C4-2B (cell line): ENCODE measurements at regions not wholly inside any gene's neighbourhood (a gene's known extent, or its start where the extent isn't known, plus 50 kb on each side); places are given as distances from the start of the nearest gene placed in this dataset.

Source experiments
- ZFX ChIP-seq: fragments of 450-650 bp; IDR thresholded peaks from 2 replicates; pipeline ENCODE4 v1.6.1; 2017
- TF ChIP-seq, protein P1 (sequence below): fragments of 450-650 bp; conservative IDR thresholded peaks from 2 replicates; pipeline ENCODE4 v1.5.1; 2017; ENCODE audit warnings: mild to moderate bottlenecking

- TF ChIP-seq, protein P1, sequence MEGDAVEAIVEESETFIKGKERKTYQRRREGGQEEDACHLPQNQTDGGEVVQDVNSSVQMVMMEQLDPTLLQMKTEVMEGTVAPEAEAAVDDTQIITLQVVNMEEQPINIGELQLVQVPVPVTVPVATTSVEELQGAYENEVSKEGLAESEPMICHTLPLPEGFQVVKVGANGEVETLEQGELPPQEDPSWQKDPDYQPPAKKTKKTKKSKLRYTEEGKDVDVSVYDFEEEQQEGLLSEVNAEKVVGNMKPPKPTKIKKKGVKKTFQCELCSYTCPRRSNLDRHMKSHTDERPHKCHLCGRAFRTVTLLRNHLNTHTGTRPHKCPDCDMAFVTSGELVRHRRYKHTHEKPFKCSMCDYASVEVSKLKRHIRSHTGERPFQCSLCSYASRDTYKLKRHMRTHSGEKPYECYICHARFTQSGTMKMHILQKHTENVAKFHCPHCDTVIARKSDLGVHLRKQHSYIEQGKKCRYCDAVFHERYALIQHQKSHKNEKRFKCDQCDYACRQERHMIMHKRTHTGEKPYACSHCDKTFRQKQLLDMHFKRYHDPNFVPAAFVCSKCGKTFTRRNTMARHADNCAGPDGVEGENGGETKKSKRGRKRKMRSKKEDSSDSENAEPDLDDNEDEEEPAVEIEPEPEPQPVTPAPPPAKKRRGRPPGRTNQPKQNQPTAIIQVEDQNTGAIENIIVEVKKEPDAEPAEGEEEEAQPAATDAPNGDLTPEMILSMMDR: no peak
- no peak for TF ChIP-seq ZFX
These were observed 65.0 kb upstream of the BTN3A2 start for GRCh38 chr6:26300043-26300331.
